Neural crest cell (in vitro differentiated cells): ENCODE measurements at regions not wholly inside any gene's neighbourhood (a gene's known extent, or its start where the extent isn't known, plus 50 kb on each side); places are given as distances from the start of the nearest gene placed in this dataset.

Experiments
- DNase-seq: peaks from one replicate; pipeline ENCODE4 v3.0.0; 2021; ENCODE audit warnings: low read depth, mixed read lengths, low spot score
- H3K27ac Mint-ChIP-seq: one replicate; pipeline ENCODE4 v1.8.0; 2021; ENCODE audit warnings: mild to moderate bottlenecking, mixed read lengths; ENCODE audit not compliant: unreplicated experiment
- H3K27me3 Mint-ChIP-seq: 2 replicates; pipeline ENCODE4 v1.8.0; 2021; ENCODE audit warnings: low read depth, mild to moderate bottlenecking, mixed read lengths
- H3K36me3 Mint-ChIP-seq: 2 replicates; pipeline ENCODE4 v1.8.0; 2021; ENCODE audit warnings: low read depth, mild to moderate bottlenecking, mixed read lengths
- H3K4me1 Mint-ChIP-seq: 2 replicates; pipeline ENCODE4 v1.8.0; 2021; ENCODE audit warnings: mixed read lengths
- H3K4me3 Mint-ChIP-seq: one replicate; pipeline ENCODE4 v1.8.0; 2021; ENCODE audit warnings: mild to moderate bottlenecking, mixed read lengths
- H3K9me3 Mint-ChIP-seq: 2 replicates; pipeline ENCODE4 v1.8.0; 2021; ENCODE audit warnings: mixed read lengths
- TF ChIP-seq, protein P1 (sequence below): fragments of 200-600 bp; sonication (generic); conservative IDR thresholded peaks from 2 replicates; pipeline ENCODE4 v1.5.0; 2021; ENCODE audit warnings: antibody characterized with exemption, mild to moderate bottlenecking

DNA sequence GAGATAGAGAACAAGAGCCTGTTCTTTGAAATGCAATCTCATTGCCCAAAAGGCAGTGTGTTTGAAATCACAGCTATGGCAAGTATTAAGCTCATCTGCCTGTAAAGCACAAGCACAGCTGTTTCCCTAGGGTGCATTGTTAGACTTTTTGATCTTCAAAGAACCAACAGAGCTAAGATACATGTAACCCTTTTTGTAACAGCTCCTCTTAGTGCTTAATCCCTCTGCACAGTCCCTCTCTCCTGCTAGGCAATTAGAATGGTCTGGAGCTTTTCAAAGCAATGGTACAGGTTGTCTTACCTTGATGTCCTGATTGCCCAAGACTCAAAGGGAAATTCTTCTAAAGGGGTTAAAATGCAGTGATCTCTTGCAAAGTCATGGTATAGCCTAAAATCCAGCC is 249.6 kb upstream of the CHRM2 start:
- H3K27me3 Mint-ChIP-seq, result no peaks in the 10 kb centered on the region
- no peak overlapping the region for H3K4me3 Mint-ChIP-seq
- H3K4me1 Mint-ChIP-seq, result no peaks in the 10 kb centered on the region
- peaks cover 5% of the 10 kb centered on the region for H3K36me3 Mint-ChIP-seq
- H3K9me3 Mint-ChIP-seq, result peaks cover 5% of the 10 kb centered on the region
- no peak overlapping the region for H3K27ac Mint-ChIP-seq
- no peak for DNase-seq
- TF ChIP-seq, protein P1, sequence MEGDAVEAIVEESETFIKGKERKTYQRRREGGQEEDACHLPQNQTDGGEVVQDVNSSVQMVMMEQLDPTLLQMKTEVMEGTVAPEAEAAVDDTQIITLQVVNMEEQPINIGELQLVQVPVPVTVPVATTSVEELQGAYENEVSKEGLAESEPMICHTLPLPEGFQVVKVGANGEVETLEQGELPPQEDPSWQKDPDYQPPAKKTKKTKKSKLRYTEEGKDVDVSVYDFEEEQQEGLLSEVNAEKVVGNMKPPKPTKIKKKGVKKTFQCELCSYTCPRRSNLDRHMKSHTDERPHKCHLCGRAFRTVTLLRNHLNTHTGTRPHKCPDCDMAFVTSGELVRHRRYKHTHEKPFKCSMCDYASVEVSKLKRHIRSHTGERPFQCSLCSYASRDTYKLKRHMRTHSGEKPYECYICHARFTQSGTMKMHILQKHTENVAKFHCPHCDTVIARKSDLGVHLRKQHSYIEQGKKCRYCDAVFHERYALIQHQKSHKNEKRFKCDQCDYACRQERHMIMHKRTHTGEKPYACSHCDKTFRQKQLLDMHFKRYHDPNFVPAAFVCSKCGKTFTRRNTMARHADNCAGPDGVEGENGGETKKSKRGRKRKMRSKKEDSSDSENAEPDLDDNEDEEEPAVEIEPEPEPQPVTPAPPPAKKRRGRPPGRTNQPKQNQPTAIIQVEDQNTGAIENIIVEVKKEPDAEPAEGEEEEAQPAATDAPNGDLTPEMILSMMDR, result no peak

DNA sequence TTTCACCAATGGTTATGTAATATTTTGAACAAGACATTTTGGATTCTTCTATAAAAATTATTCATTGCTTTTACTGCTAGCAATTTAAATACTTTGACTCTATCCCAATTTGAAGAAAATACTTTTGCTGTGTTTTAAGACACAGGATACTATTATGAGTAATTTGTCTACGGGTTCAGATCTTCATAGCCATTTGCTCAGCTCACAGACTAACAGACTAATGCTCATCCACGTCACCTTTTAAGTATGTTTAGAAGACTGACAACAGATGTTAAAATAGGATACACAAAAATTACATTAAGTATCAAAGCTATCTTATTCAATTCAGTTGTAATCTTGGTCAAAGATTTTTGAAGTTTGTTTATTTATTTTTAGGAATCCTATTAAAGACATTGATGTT is 251.3 kb upstream of the CHRM2 start:
- H3K9me3 Mint-ChIP-seq, result peaks cover 13% of the 10 kb centered on the region
- no peaks in the 10 kb centered on the region for H3K4me1 Mint-ChIP-seq
- H3K27ac Mint-ChIP-seq, result no peak overlapping the region
- DNase-seq, result no peak
- TF ChIP-seq, protein P1, result no peak
- H3K36me3 Mint-ChIP-seq, result peaks cover 9% of the 10 kb centered on the region
- H3K4me3 Mint-ChIP-seq, result no peak overlapping the region
- no peaks in the 10 kb centered on the region for H3K27me3 Mint-ChIP-seq

- peaks cover 3% of the 10 kb centered on the region for H3K36me3 Mint-ChIP-seq
- no peak overlapping the region for H3K4me3 Mint-ChIP-seq
- TF ChIP-seq, protein P1, result no peak
- H3K27me3 Mint-ChIP-seq, result no peaks in the 10 kb centered on the region
- DNase-seq, result no peak
- H3K4me1 Mint-ChIP-seq, result no peaks in the 10 kb centered on the region
- H3K9me3 Mint-ChIP-seq, result peaks cover 16% of the 10 kb centered on the region
- H3K27ac Mint-ChIP-seq, result no peak overlapping the region
Observed at GRCh38 chr7:136605532-136606329, 262.7 kb upstream of the CHRM2 start.

DNA sequence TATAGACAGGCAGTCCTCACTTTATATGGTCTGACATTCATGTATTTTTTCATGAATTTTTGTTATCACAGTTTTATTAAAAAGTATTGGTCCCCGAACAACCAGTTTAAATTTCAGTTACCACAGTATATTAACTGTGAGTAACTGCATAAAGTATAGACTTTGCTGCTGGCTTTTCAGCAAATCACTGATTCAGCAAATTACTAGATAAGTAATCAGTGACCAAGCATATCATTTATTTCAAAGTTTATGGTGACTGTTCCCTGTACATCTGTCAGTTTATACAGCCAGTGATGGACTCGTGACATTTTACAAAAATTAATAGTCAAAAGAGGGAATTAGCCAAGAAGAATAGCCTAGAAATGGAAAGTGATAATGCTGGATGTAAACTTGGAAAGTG is 266.7 kb upstream of the CHRM2 start:
- no peak for DNase-seq
- Mint-ChIP-seq H3K4me3 (no peak overlapping the region), H3K27ac (no peak overlapping the region), H3K9me3 (peaks cover 10% of the 10 kb centered on the region), H3K4me1 (no peaks in the 10 kb centered on the region), H3K27me3 (no peaks in the 10 kb centered on the region), H3K36me3 (peaks cover 3% of the 10 kb centered on the region)
- TF ChIP-seq, protein P1, result no peak

DNA sequence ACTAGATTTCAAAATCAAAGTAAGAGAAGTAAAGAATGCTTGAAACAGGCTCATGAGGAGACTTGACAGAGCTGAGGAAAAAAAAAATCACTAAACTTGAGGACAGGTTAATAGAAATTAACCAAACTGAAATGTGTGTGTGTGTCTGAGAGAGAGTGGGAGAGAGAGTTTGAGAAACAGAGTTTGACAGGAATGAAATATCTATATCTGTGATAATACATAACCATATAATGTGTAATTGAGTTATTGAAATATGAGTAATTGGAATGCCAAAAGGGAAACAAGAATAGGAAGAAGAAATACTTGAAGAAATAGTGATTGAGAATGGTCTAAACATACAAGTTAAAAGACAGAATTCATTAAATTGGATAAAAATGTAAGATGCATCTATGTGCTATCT is 268.0 kb upstream of the CHRM2 start:
- peaks cover 13% of the 10 kb centered on the region for H3K9me3 Mint-ChIP-seq
- no peak overlapping the region for H3K27ac Mint-ChIP-seq
- H3K36me3 Mint-ChIP-seq, result peaks cover 3% of the 10 kb centered on the region
- no peaks in the 10 kb centered on the region for H3K4me1 Mint-ChIP-seq
- H3K4me3 Mint-ChIP-seq, result no peak overlapping the region
- no peaks in the 10 kb centered on the region for H3K27me3 Mint-ChIP-seq
- TF ChIP-seq, protein P1, result no peak
- DNase-seq, result no peak
